WTC11 (cell line): ENCODE measurements at regions not wholly inside any gene's neighbourhood (a gene's known extent, or its start where the extent isn't known, plus 50 kb on each side); places are given as distances from the start of the nearest gene placed in this dataset.

Experiments used
- ATAC-seq: fragments of 200-7000 bp; cut with Tn5 transposase; 2 replicates; pipeline ENCODE4 v1.10.0; 2021; ENCODE audit warnings: mild to moderate bottlenecking, moderate library complexity
- CTCF ChIA-PET: fragments of 300-600 bp; sonication (Branson Sonifier 250); formaldehyde crosslinking; loops from one replicate; lab custom pipeline; 2021; ENCODE audit warnings: antibody characterized with exemption; lab: Charles Lee
- POLR2A ChIA-PET: fragments of 350-600 bp; sonication (Branson Sonifier 250); formaldehyde crosslinking; loops from one replicate; lab custom pipeline; 2021; ENCODE audit warnings: antibody characterized with exemption; lab: Charles Lee
- DNase-seq: peaks from one replicate; pipeline ENCODE4 v3.0.0; 2021; ENCODE audit warnings: low spot score
- H3K27ac Mint-ChIP-seq: 2 replicates; pipeline ENCODE4 v1.8.0; 2021; ENCODE audit warnings: mixed read lengths
- H3K27me3 Mint-ChIP-seq: 2 replicates; pipeline ENCODE4 v1.8.0; 2021; ENCODE audit warnings: low read depth, mild to moderate bottlenecking, moderate library complexity, mixed read lengths
- H3K36me3 Mint-ChIP-seq: 2 replicates; pipeline ENCODE4 v1.8.0; 2021; ENCODE audit warnings: mixed read lengths
- H3K4me1 Mint-ChIP-seq: 2 replicates; pipeline ENCODE4 v1.8.0; 2022; ENCODE audit warnings: mixed read lengths
- H3K4me3 Mint-ChIP-seq: 2 replicates; pipeline ENCODE4 v1.8.0; 2021; ENCODE audit warnings: mild to moderate bottlenecking, moderate library complexity, mixed read lengths
- H3K9me3 Mint-ChIP-seq: 2 replicates; pipeline ENCODE4 v1.8.0; 2021; ENCODE audit warnings: mixed read lengths
- ATF1 ChIP-seq: sonication (generic); formaldehyde crosslinking; IDR thresholded peaks from 2 replicates; pipeline ENCODE4 v1.8.1; 2023; ENCODE audit warnings: mild to moderate bottlenecking, moderate library complexity, missing genetic modification reagents
- ATF2 ChIP-seq: sonication (generic); formaldehyde crosslinking; IDR thresholded peaks from 2 replicates; pipeline ENCODE4 v1.8.1; 2022; ENCODE audit warnings: low read depth, missing genetic modification reagents, borderline replicate concordance
- ATF6 ChIP-seq: sonication (generic); formaldehyde crosslinking; IDR thresholded peaks from 2 replicates; pipeline ENCODE4 v1.8.1; 2023; ENCODE audit warnings: mild to moderate bottlenecking, missing genetic modification reagents
- CBFB ChIP-seq: sonication (generic); formaldehyde crosslinking; IDR thresholded peaks from 2 replicates; pipeline ENCODE4 v1.8.1; 2022; ENCODE audit warnings: mild to moderate bottlenecking, low read depth, missing genetic modification reagents
- ELF4 ChIP-seq: sonication (generic); formaldehyde crosslinking; IDR thresholded peaks from 2 replicates; pipeline ENCODE4 v1.8.1; 2022; ENCODE audit warnings: low read depth, mild to moderate bottlenecking, moderate library complexity, missing genetic modification reagents
- ESRRA ChIP-seq: sonication (generic); formaldehyde crosslinking; IDR thresholded peaks from 2 replicates; pipeline ENCODE4 v1.8.1; 2022; ENCODE audit warnings: mild to moderate bottlenecking, missing genetic modification reagents, borderline replicate concordance
- FOXJ3 ChIP-seq: sonication (generic); formaldehyde crosslinking; IDR thresholded peaks from 2 replicates; pipeline ENCODE4 v1.9.0; 2021; ENCODE audit warnings: missing genetic modification reagents, mild to moderate bottlenecking, borderline replicate concordance
- GABPB1 ChIP-seq: sonication (generic); formaldehyde crosslinking; IDR thresholded peaks from 2 replicates; pipeline ENCODE4 v1.8.1; 2023; ENCODE audit warnings: mild to moderate bottlenecking, missing genetic modification reagents
- MYBL2 ChIP-seq: sonication (generic); formaldehyde crosslinking; IDR thresholded peaks from 2 replicates; pipeline ENCODE4 v1.8.1; 2023; ENCODE audit warnings: mild to moderate bottlenecking, moderate library complexity, missing genetic modification reagents
- NFYB ChIP-seq: sonication (generic); formaldehyde crosslinking; conservative IDR thresholded peaks from 2 replicates; pipeline ENCODE4 v1.8.0; 2022; ENCODE audit warnings: low read depth, missing genetic modification reagents
- NR2C2 ChIP-seq: sonication (generic); formaldehyde crosslinking; IDR thresholded peaks from 2 replicates; pipeline ENCODE4 v1.8.0; 2022; ENCODE audit warnings: mild to moderate bottlenecking, missing genetic modification reagents
- RELA ChIP-seq: sonication (generic); formaldehyde crosslinking; IDR thresholded peaks from 2 replicates; pipeline ENCODE4 v1.8.1; 2022; ENCODE audit warnings: missing genetic modification reagents, mild to moderate bottlenecking, borderline replicate concordance
- SOX15 ChIP-seq: fragments of 250-450 bp; sonication (Bioruptor Pico); IDR thresholded peaks from 2 replicates; pipeline ENCODE4 v1.9.0; 2021; ENCODE audit warnings: mild to moderate bottlenecking
- TCF7 ChIP-seq: sonication (generic); formaldehyde crosslinking; IDR thresholded peaks from 2 replicates; pipeline ENCODE4 v1.8.0; 2022; ENCODE audit warnings: mild to moderate bottlenecking, low read depth, missing genetic modification reagents, moderate library complexity
- TEAD4 ChIP-seq: sonication (generic); formaldehyde crosslinking; IDR thresholded peaks from 2 replicates; pipeline ENCODE4 v1.8.0; 2022; ENCODE audit warnings: mild to moderate bottlenecking, missing genetic modification reagents
- ZNF121 ChIP-seq: sonication (generic); formaldehyde crosslinking; IDR thresholded peaks from 2 replicates; pipeline ENCODE4 v1.8.0; 2023; ENCODE audit warnings: missing genetic modification reagents
- ZNF232 ChIP-seq: sonication (generic); formaldehyde crosslinking; IDR thresholded peaks from 2 replicates; pipeline ENCODE4 v1.8.0; 2022; ENCODE audit warnings: mild to moderate bottlenecking, missing genetic modification reagents
- ZNF281 ChIP-seq: sonication (generic); formaldehyde crosslinking; IDR thresholded peaks from 2 replicates; pipeline ENCODE4 v1.8.0; 2023; ENCODE audit warnings: mild to moderate bottlenecking, missing genetic modification reagents
- ZNF416 ChIP-seq: fragments of 250-450 bp; sonication (Bioruptor Pico); IDR thresholded peaks from 2 replicates; pipeline ENCODE4 v1.9.0; 2021; ENCODE audit warnings: mild to moderate bottlenecking, inconsistent platforms
- ZNF423 ChIP-seq: fragments of 250-450 bp; sonication (Bioruptor Pico); IDR thresholded peaks from 2 replicates; pipeline ENCODE4 v2.1.2; 2022; ENCODE audit warnings: mild to moderate bottlenecking, moderate library complexity
- TF ChIP-seq, protein P1 (sequence below): sonication (generic); formaldehyde crosslinking; IDR thresholded peaks from 2 replicates; pipeline ENCODE4 v1.8.1; 2022; ENCODE audit warnings: mild to moderate bottlenecking, missing genetic modification reagents, moderate library complexity, borderline replicate concordance
- TF ChIP-seq, protein P2 (sequence below): sonication (generic); formaldehyde crosslinking; IDR thresholded peaks from 2 replicates; pipeline ENCODE4 v1.8.0; 2022; ENCODE audit warnings: mild to moderate bottlenecking, missing genetic modification reagents
- TF ChIP-seq, protein P3 (sequence below): fragments of 250-450 bp; sonication (Bioruptor Pico); IDR thresholded peaks from 2 replicates; pipeline ENCODE4 v1.8.0; 2021; ENCODE audit warnings: mild to moderate bottlenecking
- TF ChIP-seq, protein P4 (sequence below): sonication (generic); formaldehyde crosslinking; IDR thresholded peaks from 2 replicates; pipeline ENCODE4 v1.8.0; 2023; ENCODE audit warnings: missing genetic modification reagents
- TF ChIP-seq, protein P5 (sequence below): sonication (generic); formaldehyde crosslinking; IDR thresholded peaks from 2 replicates; pipeline ENCODE4 v1.8.1; 2023; ENCODE audit warnings: mild to moderate bottlenecking, moderate library complexity, missing genetic modification reagents

DNA sequence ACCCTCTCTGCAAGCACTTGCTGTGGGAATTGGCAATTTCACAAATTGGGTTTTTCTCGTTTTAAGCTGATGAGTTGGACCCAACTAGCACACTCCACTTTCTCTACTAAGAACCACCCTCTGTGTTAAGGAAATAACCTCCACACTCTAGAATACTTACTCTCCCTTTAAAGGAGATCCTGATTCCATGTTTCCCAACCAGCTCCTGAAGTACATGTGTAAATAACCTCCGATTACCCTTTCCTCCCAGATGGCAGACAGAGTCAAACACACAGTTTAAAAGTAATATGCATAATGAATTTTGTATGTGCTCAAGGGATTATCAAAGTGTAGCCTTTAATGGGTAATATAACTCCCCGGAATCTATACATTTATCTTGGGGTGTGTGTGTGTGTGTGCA, 171.3 kb upstream of the OSR1 start:
- Mint-ChIP-seq H3K27ac (no peak overlapping the region), H3K4me3 (no peak overlapping the region), H3K9me3 (no peaks in the 10 kb centered on the region), H3K36me3 (no peaks in the 10 kb centered on the region), H3K4me1 (peaks cover 4% of the 10 kb centered on the region; the same call in 1 of the 2 replicates), H3K27me3 (no peaks in the 10 kb centered on the region)
- DNase-seq (no peak), ATAC-seq (no peak)
- CTCF ChIA-PET: no interaction called here
- TF ChIP-seq, protein P1, sequence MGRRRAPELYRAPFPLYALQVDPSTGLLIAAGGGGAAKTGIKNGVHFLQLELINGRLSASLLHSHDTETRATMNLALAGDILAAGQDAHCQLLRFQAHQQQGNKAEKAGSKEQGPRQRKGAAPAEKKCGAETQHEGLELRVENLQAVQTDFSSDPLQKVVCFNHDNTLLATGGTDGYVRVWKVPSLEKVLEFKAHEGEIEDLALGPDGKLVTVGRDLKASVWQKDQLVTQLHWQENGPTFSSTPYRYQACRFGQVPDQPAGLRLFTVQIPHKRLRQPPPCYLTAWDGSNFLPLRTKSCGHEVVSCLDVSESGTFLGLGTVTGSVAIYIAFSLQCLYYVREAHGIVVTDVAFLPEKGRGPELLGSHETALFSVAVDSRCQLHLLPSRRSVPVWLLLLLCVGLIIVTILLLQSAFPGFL: no peak
- no peak for TF ChIP-seq FOXJ3
- TF ChIP-seq, protein P2, sequence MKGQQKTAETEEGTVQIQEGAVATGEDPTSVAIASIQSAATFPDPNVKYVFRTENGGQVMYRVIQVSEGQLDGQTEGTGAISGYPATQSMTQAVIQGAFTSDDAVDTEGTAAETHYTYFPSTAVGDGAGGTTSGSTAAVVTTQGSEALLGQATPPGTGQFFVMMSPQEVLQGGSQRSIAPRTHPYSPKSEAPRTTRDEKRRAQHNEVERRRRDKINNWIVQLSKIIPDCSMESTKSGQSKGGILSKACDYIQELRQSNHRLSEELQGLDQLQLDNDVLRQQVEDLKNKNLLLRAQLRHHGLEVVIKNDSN: no peak
- no peak for TF ChIP-seq ATF1 (CRISPR knock-in tag)
- TF ChIP-seq NFYB (CRISPR knock-in tag): no peak
- no peak for TF ChIP-seq ZNF423 (CRISPR knock-in tag)
- no peak for TF ChIP-seq ZNF232 (CRISPR knock-in tag)
- TF ChIP-seq, protein P3, sequence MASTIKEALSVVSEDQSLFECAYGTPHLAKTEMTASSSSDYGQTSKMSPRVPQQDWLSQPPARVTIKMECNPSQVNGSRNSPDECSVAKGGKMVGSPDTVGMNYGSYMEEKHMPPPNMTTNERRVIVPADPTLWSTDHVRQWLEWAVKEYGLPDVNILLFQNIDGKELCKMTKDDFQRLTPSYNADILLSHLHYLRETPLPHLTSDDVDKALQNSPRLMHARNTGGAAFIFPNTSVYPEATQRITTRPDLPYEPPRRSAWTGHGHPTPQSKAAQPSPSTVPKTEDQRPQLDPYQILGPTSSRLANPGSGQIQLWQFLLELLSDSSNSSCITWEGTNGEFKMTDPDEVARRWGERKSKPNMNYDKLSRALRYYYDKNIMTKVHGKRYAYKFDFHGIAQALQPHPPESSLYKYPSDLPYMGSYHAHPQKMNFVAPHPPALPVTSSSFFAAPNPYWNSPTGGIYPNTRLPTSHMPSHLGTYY: no peak
- TF ChIP-seq ZNF281: no peak
- TF ChIP-seq SOX15 (CRISPR knock-in tag): no peak
- TF ChIP-seq, protein P4, sequence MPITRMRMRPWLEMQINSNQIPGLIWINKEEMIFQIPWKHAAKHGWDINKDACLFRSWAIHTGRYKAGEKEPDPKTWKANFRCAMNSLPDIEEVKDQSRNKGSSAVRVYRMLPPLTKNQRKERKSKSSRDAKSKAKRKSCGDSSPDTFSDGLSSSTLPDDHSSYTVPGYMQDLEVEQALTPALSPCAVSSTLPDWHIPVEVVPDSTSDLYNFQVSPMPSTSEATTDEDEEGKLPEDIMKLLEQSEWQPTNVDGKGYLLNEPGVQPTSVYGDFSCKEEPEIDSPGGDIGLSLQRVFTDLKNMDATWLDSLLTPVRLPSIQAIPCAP (CRISPR knock-in tag): no peak
- TF ChIP-seq ATF6 (CRISPR knock-in tag): no peak
- TF ChIP-seq GABPB1 (CRISPR knock-in tag): no peak
- TF ChIP-seq NR2C2 (CRISPR knock-in tag): no peak
- no peak for TF ChIP-seq TCF7
- TF ChIP-seq ESRRA (CRISPR knock-in tag): no peak
- TF ChIP-seq ZNF121: no peak
- POLR2A ChIA-PET: no interaction called here

GRCh38 chr2:19527771-19528170, 169.3 kb upstream of the OSR1 start:
- Mint-ChIP-seq H3K9me3 (no peaks in the 10 kb centered on the region), H3K4me3 (no peak overlapping the region), H3K36me3 (no peaks in the 10 kb centered on the region), H3K4me1 (peaks cover 4% of the 10 kb centered on the region; the same call in 1 of the 2 replicates), H3K27ac (no peak overlapping the region), H3K27me3 (no peaks in the 10 kb centered on the region)
- CTCF ChIA-PET: no interaction called here
- POLR2A ChIA-PET: interaction anchor here (0.8 kb wide), 1 partner anchor 242 kb away, joined by 3 read pairs; no protein-coding TSS in a partner anchor
- DNase-seq (no peak), ATAC-seq (no peak)
- TF ChIP-seq RELA (CRISPR knock-in tag) (no peak), ZNF416 (CRISPR knock-in tag) (no peak), ELF4 (CRISPR knock-in tag) (no peak), MYBL2 (no peak), ATF2 (CRISPR knock-in tag) (no peak), ZNF232 (CRISPR knock-in tag) (no peak), ESRRA (CRISPR knock-in tag) (no peak), CBFB (no peak), NR2C2 (CRISPR knock-in tag) (no peak), TEAD4 (CRISPR knock-in tag) (no peak)
- TF ChIP-seq, protein P5, sequence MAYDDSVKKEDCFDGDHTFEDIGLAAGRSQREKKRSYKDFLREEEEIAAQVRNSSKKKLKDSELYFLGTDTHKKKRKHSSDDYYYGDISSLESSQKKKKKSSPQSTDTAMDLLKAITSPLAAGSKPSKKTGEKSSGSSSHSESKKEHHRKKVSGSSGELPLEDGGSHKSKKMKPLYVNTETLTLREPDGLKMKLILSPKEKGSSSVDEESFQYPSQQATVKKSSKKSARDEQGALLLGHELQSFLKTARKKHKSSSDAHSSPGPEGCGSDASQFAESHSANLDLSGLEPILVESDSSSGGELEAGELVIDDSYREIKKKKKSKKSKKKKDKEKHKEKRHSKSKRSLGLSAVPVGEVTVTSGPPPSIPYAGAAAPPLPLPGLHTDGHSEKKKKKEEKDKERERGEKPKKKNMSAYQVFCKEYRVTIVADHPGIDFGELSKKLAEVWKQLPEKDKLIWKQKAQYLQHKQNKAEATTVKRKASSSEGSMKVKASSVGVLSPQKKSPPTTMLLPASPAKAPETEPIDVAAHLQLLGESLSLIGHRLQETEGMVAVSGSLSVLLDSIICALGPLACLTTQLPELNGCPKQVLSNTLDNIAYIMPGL (CRISPR knock-in tag): no peak
